ENCODE measurements at regions not wholly inside any gene's neighbourhood (a gene's known extent, or its start where the extent isn't known, plus 50 kb on each side); places are given as distances from the start of the nearest gene placed in this dataset.

GRCh38 chr6:144935661-144936060 is 650.5 kb downstream of the UTRN start:
- TF ChIP-seq EZH2 (IDR thresholded peaks at IDR 0.05) (no peak), POLR2AphosphoS5 (IDR thresholded peaks at IDR 0.05; ENCODE audit: borderline replicate concordance, low read depth, low read length) (no peak)

Measured in SK-N-MC (cell line).